ENCODE measurements at regions not wholly inside any gene's neighbourhood (a gene's known extent, or its start where the extent isn't known, plus 50 kb on each side); places are given as distances from the start of the nearest gene placed in this dataset.

DNA sequence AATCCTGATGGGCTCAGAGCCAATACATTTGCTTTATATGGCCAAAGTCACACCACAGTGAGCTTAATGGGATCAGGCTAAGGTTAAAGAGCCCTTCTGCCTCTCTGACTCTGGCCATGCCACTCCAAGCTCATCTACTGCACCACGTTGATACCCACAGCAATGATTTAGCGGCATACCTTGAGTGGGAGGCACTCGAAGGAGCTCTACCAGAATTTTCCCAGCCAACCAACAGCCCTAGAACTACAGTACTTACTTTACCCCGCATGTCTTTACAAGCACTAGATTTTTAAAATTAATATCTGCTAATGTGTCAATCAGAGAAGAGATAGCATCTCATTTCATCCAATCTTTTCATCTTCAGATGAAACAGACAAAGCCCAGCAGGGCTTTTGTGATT, 300.5 kb downstream of the GRIN2B start:
- no peak for DNase-seq (ENCODE audit: low read depth)

DNA sequence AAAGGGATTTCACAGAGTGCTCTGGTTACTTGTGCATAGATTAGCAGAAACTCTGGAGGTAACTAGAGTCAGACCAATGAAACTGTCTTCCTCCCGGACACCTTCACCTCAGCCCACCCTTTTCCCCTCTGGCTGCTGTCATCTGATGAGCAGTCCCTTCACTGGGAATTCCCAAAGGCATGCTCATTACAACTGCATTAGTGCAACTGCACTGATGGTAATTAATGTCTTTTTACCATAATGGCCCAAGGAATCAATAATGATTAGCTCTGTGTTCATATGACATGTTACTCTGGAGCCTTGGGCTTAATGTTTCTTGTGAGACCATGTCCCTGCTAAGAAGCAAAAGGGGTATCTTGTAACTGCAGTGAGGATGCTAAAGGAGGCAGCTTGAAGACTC, 304.5 kb downstream of the GRIN2B start:
- no peak for DNase-seq (ENCODE audit: low read depth)

DNA sequence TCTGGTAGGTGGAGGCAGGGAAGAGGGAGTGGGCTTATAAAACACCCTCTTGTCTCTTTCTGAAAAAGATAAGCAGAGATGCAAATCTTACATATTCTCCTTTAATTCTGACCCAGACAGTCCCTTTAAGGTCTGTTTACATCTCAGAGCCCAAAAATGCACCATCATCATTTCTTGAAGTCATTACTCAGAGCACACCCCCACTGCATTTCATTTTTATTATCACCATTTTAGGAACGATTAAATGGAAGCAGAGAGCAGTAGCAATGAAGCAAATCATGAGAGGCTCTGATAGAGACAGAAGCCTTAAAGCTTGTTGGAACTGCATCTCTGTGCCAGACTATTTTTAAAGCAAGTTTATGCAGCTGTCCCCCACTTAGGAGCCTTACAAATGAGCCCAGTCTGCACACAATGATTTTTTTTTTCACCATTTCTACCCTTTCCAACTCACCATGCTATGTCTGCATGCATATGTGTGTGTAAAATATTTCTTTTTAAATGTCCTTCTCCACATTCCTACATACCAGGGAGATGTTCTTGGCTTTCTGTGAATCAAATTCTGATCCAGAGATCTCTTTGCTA, 311.0 kb downstream of the GRIN2B start:
- DNase-seq (ENCODE audit: low read depth): no peak

DNA sequence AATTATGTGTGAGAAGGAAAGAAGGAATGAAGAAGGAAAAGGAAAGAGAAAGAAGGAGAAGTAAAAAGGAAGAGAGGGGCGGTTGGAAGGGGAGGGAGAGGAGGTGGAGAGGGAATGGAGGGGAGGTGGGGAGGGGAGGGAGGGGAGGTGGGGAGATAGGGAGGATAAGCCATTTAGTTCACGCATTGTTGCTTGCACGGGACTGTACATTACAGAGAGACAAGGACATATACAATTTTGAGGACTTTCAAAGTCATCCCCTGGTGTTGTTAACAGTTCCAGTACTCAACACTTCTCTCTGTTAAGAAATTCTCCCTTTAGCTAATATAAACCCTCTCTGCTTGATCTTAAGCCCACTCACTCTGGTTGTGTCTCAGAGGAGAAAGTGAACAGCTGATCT, 312.5 kb downstream of the GRIN2B start:
- DNase-seq (ENCODE audit: low read depth): no peak

DNA sequence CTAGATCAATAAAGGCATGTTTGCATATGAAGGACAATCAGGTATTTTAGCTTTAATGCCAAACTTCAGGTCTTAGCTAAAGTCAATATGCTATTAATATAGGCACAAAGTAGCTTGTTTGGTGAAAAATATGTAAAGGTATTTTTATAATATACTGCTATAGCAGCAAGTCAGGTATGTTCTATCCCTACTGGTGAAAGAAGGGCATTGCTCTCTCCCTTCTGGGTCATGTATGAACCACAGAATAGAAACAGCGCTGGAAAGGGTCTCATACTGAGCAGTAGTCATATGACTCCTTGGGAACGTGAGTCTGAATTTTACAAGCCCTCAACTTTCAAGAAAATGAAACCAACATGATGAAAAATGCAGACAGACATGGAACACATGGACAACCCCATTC, 314.6 kb downstream of the GRIN2B start:
- DNase-seq (ENCODE audit: low read depth): no peak

DNA sequence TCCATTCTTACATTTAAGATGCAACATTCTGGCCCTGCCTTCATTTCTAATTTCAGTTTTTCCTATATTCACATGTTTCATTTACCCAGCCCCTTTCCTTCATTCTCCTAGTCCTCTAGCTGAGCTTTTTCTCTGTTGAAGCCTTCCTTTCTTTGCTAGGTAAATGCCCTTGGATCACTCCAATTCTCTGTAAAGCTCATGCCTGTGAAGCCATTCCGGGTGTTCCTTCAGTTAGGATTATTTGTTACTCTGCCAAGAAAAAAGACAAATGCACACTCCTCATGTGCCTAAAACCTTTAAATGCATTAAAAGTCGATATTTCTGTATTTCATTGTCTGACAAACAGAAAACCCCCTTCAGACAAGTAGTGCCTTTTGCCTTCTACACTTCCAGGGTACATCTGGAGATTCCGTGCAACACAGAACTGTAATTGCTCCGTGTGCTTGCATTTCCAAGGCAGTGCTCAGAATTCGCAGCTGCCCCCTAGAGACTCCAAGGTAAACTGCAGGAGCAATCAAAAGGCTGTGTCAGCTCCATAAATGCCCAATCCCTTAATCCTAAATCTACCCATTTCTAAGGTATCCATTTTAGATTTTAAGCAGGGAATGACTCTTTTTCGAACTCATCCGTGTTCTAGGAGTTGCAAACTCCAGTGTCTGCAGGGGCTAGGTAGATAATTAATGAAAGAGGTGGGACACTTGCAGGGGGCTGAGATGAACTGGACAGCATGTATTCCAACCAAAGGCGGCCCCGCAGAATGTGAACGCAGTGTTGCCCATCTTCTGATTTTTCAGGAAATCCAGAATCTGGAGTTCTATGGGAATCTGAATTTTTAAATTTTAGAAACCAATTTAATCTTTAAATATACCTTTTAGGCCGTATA, 320.2 kb downstream of the GRIN2B start:
- peak; percentile 13 for DNase-seq (ENCODE audit: low read depth)

DNA sequence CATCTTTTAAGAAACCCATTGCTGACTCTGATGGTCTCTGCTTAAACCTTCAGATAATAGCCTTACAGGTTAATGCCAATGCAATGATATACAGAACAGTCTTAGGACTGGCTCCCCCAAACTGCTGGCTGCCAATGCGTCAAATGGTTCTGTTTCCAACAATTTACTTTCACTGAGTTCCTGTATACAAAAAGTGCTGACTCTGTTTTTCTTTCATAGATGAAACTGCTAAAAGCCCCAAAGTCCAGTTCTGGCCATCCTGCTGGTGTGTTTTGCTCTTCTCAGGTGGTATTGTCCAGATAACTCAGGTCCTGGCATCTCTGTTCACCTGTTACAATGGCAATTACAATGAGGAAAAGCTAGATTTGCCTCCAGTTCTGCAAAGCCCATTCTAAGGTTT, 326.9 kb downstream of the GRIN2B start:
- DNase-seq (ENCODE audit: low read depth): no peak

DNA sequence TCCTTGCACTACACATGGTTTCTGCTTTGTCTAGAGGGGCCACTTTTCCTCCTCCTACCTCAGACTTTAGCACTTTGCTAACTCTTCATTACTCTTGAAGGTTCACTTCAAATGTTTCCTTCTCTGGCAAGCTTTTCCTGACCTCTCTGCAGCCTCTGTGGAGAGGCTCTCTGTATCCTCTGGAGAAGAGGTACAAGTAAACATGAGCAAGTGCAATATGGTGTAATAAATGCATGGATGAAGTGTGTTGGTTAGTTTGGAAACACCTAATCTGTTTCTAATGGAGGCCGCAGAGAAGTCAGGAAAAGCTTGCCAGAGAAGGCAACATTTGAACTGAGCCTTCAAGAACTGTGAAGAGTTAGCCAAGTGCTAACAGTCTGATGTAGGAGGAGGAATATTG, 329.3 kb downstream of the GRIN2B start:
- no peak for DNase-seq (ENCODE audit: low read depth)

DNA sequence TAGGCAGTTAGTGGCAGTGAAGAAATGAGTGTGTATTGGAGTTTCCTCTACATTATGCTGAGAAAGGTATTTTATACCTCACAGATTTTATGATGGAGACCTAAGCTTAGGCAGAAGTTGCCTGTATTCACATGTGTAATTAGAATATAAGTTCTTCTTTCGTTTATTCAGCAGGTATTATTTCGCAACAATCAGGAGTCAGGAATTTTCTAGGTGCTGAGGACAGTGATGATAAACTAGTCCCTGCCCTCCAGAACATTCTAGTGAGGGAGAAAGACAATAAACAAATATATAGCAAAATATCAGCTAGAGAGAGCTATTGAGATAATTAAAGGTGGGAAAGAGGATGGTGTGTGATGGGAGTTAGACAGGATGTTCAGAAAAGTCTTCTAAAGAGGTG, 345.7 kb downstream of the GRIN2B start:
- no peak for DNase-seq (ENCODE audit: low read depth)

DNA sequence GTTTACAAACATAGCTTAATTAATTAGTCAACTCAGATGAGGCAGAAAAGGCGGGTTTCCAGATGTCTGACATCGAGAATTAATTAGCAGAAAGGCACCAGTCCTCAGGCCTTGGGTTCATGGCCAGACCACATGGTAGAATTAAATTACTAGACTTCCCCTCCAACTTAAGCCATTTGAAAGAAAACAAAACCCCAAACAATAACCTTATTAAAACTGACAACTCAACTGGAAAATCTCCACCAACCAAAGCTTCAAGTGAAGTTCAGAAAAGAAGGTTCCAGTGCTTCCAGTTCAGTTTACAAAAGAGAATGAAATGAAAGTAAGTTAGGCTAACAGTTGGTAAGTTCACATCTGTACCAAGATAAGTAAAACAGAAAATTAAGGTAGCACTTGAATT, 349.5 kb downstream of the GRIN2B start:
- DNase-seq (ENCODE audit: low read depth): no peak

DNA sequence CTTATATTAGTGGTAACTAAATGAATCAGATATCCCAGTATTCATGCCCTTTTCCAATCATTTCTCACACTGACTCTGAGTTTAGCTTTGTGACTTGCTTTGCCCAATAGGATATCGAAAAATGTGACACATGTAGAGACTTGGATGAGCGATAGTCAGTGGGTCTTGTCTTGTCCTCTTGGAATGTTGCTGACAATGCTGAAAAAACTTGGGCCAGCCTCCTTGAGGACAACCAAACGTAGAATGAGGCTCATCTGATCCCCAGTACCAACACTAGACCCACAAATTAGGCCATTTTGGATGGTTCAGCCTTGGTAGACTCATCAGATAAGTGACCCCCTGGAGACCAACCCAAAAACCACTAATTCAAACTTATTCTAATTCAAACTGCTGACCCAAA, 351.0 kb downstream of the GRIN2B start:
- DNase-seq (ENCODE audit: low read depth): no peak

DNA sequence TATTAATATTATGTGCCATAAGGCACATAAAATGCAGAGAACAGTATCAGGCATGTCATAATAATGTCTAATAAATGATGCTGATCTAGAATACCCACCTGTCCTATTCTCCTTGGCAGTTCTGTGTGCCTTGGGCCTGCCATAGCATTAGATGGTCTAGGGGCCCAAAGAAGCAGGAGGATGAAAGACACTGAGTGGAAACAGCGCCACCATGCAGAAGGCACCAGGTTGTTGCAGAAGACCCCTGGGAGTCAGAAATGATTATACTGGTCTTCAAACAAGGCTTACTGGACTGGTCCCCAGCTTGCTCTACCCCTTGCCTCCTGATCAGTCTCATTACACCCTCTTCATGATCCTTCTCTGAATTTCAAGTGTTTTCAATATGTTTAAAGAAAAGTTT, 353.3 kb downstream of the GRIN2B start:
- no peak for DNase-seq (ENCODE audit: low read depth)

DNA sequence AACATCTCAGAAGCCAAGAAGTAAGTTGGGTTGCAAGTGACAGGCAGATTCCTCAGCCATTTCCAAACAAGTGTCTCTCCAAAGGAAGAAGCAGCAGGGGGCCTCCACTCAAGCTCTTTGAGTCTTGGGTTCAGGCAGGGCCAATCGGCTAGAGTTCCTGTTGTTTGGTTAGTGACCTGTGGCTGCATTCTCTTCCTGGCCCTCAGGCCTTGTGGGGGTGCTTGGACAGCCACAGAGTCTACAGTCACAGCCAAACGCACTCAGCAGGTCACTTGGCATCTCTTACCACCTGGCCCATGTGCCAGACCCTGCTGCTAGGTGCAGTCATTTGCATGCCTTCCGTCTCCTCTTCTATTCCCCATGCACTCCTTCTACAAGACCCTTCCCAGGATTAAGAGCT, 353.9 kb downstream of the GRIN2B start:
- DNase-seq (ENCODE audit: low read depth): no peak

DNA sequence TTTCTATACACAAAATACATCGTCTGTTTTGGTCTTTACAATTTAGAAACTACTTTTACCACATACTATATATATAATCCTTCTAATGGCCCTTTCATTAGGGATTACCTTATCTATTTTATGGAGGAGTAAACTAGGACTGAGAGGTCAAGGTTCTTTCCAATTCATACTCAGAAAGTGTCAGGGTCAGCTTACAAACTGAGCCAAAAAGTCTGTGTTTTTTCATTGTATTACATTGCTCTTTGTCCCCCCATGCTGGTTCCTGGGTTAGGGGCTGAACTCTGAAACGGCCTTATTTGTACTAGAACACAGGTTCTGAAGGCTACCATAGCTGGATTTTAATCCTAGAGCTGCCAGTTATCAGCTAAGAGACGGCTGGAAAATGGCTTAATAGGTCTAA, 368.1 kb downstream of the GRIN2B start:
- DNase-seq (ENCODE audit: low read depth): no peak

DNA sequence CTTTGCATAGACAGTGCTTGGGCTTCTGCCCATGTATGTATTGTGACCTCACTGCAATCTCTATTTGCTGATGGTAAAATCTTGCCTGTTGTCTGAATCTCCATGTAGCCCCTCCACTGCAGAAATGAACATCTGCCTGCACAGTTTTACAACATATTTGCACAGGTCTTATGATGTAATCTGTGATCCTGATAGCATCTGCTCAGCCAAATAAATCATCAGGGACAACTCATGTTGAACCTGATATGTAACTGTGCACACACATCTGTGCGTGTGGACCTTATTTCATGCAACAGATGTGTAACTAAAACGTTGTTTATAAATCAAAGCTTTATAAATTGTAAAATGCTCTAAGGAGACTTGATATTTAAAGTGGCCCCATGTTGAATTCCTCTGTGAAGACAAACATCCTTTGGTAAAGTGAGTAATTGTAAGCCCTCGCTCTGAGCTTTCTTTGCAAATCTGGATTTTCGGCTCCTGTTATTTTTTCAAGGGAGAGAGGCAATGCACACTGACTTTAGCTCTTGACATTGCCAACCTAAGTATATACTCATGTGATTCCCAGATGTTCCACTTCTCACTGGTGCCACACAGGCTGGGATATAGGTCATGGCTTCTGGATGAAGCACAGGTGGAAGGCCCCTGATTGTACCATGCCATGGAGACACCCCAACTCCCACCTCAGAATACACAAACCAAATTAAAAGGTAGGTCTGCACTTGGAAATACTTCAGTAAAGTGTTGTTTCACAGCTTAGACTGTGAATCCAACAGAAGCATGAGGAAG, 371.3 kb downstream of the GRIN2B start:
- DNase-seq (ENCODE audit: low read depth): no peak

DNA sequence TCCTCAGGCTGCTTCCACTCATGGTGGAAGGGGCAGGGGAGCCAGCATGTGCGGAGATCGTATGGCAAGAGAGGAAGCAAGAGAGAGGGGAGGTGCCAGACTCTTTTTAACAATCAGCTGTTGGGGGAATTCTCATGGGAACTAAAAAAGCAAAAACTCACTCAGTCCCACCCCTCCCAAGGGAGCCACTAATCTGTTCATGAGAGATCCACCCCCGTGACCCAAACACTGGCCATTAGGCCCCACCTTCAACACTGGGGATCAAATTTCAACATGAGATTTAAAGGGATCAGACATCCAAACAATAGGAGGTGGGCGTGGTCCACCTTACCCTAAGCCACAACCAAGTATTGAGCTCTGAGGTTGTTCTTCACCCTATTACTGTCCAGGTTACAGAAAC, 375.1 kb downstream of the GRIN2B start:
- DNase-seq (ENCODE audit: low read depth): no peak

DNA sequence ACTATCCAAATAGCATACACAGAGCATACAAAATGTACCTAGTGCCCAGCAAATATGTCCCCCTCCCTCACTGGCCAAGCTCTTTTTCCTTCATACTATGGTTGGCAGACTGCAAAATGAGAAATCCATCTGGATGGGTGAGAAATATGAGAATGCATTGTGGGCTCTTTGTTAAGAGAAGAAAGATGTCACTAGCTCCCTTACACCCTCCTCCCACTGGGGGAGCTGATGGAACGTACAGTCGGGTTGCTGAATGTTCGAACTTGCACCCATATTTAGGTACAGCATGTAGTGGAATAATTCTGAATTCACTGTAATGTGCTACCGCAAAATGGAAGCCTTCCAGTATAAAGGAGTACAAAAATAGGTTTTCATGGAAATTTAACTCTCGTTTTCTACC, 377.4 kb downstream of the GRIN2B start:
- no peak for DNase-seq (ENCODE audit: low read depth)

DNA sequence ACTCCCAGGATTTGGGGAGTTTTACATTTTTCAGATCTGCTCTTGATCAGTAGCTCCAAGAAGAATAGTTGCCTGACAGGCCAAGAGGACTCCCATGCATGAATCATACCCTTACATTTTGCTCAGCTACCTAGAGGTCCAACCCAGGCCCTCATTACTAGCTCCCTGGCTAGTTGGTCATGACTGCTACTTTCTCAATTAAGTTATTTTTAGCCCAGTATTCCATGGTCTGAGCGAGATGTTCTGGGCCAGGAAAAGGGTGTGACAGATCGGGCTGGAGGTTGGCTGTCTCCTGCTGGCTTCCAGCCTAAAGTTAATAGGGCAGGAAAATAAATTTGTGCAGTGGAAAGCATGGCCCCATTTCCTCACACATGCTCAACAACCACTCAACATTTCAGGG, 379.2 kb downstream of the GRIN2B start:
- no peak for DNase-seq (ENCODE audit: low read depth)

DNA sequence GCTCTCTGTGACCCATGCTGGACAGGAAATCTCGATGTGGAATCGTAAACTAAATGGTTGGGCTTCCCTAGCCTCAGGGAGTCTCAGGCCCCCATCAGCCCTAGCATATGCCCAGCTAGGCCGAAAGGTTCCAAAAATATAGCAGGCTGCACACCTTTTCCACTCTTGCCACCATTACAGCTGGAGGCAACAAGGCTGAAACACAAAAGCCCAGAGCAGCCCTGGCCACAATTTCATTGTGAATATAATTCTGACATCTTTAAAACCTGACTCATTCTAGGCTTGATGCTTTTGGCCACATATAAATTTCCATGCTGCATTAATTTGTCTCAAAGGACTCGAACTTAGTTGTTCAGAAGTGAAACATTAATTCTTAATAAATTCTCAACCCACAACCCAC, 382.2 kb downstream of the GRIN2B start:
- no peak for DNase-seq (ENCODE audit: low read depth)

DNA sequence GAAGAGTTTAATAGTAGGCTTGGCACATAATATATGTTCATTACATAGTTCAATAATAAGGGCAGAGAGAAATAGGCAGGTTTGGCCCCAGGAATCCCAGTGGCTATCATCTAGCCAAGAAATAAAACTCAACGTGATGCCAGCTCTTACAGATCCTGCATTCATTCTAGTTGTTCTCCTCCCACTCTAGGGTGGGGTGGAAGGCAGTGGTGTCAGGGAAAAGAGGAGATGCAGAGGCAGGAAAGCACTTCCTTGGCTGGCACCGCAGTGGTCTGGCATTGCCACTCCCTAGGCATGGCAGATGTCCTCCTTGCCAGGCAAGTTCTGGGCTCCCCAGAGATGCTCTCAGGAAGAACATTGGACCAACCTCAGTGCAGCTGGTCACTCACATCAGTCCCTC, 383.6 kb downstream of the GRIN2B start:
- DNase-seq (ENCODE audit: low read depth): no peak

DNA sequence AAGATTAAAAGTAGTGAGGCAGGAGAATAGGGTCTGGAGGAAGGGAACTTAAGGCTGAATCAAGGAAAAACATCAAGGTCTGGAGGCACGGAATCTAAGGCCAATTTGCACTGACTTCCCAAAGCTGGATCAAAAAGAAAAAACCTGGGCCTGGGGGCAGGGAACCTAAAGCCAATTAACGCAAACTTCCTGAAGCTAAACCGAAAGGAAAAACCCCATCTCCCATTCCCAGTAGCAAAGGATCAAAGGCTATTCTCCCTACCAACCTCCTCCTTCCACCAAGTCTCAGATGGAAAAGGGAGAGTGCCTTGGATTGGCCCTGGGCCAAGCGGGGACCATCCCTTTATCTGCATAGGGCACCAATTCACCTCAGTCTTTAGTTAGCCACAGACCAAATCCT, 384.2 kb downstream of the GRIN2B start:
- no peak for DNase-seq (ENCODE audit: low read depth)

DNA sequence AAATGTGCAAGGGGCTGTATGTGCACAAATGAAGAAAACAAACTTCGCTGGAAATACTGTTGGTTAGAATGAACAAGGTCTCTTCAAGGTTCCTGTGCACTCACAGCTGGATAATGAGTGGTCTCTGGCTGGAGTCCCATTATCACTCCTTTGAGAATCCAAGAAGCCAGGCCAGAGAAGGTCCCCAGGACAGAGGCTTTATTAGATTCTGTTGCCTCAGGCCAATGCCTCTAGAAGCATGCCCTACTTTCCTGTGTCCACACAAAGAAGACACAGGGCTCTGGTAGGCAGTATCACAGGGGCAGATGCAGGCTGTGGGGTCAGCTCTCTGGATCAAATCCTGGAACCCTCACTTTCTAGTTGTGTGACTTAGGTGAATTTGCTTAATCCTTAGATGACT, 384.7 kb downstream of the GRIN2B start:
- DNase-seq (ENCODE audit: low read depth): no peak
